ENCODE measurements at regions not wholly inside any gene's neighbourhood (a gene's known extent, or its start where the extent isn't known, plus 50 kb on each side); places are given as distances from the start of the nearest gene placed in this dataset.
"Not testable (repeated sequence)": the region's sequence is repeated elsewhere in the genome, so short reads cannot be mapped to it uniquely, and the experiment has no call there.

GRCh38 chrX:13955975-13956374 lies 73.7 kb downstream of the GEMIN8 start:
- H3K36me3 Mint-ChIP-seq (ENCODE audit: low read depth): no peaks in the 10 kb centered on the region
- H3K27me3 Mint-ChIP-seq (ENCODE audit: low read depth): no peaks in the 10 kb centered on the region
- H3K4me3 Mint-ChIP-seq (ENCODE audit: low read depth): no peak overlapping the region
- H3K4me1 Mint-ChIP-seq (ENCODE audit: low read depth): peaks cover 8% of the 10 kb centered on the region
- intact Hi-C loops (cut with micrococcal nuclease): no loop called here
- H3K27ac Mint-ChIP-seq: no peak overlapping the region
- no peaks in the 10 kb centered on the region for H3K9me3 Mint-ChIP-seq
- DNase-seq (ENCODE audit: low spot score): no peak

GRCh38 chrX:13955095-13955647 lies 74.5 kb downstream of the GEMIN8 start:
- no peak overlapping the region for H3K27ac Mint-ChIP-seq
- no peaks in the 10 kb centered on the region for H3K9me3 Mint-ChIP-seq
- no peak overlapping the region for H3K4me3 Mint-ChIP-seq (ENCODE audit: low read depth)
- DNase-seq (ENCODE audit: low spot score): no peak
- intact Hi-C loops (cut with micrococcal nuclease): no loop called here
- H3K4me1 Mint-ChIP-seq (ENCODE audit: low read depth): peaks cover 8% of the 10 kb centered on the region
- H3K27me3 Mint-ChIP-seq (ENCODE audit: low read depth): no peaks in the 10 kb centered on the region
- H3K36me3 Mint-ChIP-seq (ENCODE audit: low read depth): no peaks in the 10 kb centered on the region

DNA sequence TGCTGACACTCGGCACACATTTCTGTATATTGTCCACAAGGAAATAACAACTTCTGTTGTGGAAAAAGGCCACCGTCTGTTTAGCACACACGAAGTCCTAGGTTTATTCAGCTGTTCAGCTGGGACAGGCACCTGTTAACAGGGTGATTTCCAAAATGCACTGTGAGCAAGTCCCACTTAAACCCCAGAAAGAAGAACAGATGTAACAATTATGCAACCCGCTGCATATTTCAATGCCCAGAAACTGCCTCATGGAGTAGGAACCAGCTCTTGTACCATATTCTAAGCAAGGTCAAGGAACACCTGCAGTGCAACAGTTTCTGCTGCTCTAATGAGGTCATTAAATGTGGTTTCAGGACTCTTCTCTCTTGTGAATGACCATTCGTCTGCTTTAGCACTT lies 77.1 kb downstream of the GEMIN8 start:
- no peak for DNase-seq (ENCODE audit: low spot score)
- peaks cover 2% of the 10 kb centered on the region for H3K4me1 Mint-ChIP-seq (ENCODE audit: low read depth)
- intact Hi-C loops (cut with micrococcal nuclease): no loop called here
- no peaks in the 10 kb centered on the region for H3K36me3 Mint-ChIP-seq (ENCODE audit: low read depth)
- no peaks in the 10 kb centered on the region for H3K9me3 Mint-ChIP-seq
- no peak overlapping the region for H3K27ac Mint-ChIP-seq
- H3K27me3 Mint-ChIP-seq (ENCODE audit: low read depth): no peaks in the 10 kb centered on the region
- no peak overlapping the region for H3K4me3 Mint-ChIP-seq (ENCODE audit: low read depth)

DNA sequence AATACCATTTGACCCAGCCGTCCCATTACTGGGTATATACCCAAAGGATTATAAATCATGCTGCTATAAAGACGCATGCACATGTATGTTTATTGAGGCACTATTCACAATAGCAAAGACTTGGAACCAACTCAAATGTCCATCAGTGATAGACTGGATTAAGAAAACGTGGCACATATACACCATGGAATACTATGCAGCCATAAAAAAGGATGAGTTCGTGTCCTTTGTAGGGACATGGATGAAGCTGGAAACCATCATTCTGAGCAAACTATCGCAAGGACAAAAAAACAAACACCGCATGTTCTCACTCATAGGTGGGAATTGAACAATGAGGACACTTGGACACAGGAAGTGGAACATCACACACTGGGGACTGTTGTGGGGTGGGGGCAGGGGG lies 83.5 kb downstream of the GEMIN8 start:
- H3K36me3 Mint-ChIP-seq (ENCODE audit: low read depth); intact Hi-C loops (cut with micrococcal nuclease): not testable (repeated sequence)

GRCh38 chrX:13945787-13946186 lies 83.9 kb downstream of the GEMIN8 start:
- H3K9me3 Mint-ChIP-seq; DNase-seq (ENCODE audit: low spot score); H3K36me3 Mint-ChIP-seq (ENCODE audit: low read depth); intact Hi-C loops (cut with micrococcal nuclease); H3K27me3 Mint-ChIP-seq (ENCODE audit: low read depth); H3K4me3 Mint-ChIP-seq (ENCODE audit: low read depth); H3K4me1 Mint-ChIP-seq (ENCODE audit: low read depth); H3K27ac Mint-ChIP-seq: not testable (repeated sequence)

More for the DNA sequence above, 83.5 kb downstream of the GEMIN8 start:
- not testable (repeated sequence) for H3K27ac Mint-ChIP-seq; DNase-seq (ENCODE audit: low spot score); H3K9me3 Mint-ChIP-seq; H3K4me1 Mint-ChIP-seq (ENCODE audit: low read depth); H3K4me3 Mint-ChIP-seq (ENCODE audit: low read depth); H3K27me3 Mint-ChIP-seq (ENCODE audit: low read depth)

DNA sequence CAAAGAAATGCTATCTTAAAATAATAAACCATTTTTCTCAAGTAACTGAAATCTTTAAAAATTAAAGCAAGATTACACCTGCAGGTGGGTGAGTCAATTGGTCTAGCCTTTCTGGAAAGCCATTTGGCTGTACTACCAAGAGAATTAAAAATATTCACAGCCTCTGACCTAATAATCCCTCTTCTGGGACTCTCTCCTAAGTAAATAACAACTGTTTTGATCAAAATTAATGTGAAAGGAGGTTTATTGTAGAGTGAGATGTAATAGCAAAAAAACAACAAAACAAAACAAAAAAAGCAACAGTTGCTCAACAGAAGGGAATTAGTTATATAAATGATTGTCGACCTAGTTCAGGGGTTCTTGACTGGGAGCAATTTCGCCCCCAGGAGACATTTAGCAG lies 89.0 kb downstream of the GEMIN8 start:
- Mint-ChIP-seq H3K9me3 (no peaks in the 10 kb centered on the region), H3K36me3 (ENCODE audit: low read depth) (no peaks in the 10 kb centered on the region), H3K4me1 (ENCODE audit: low read depth) (no peaks in the 10 kb centered on the region), H3K27ac (no peak overlapping the region), H3K27me3 (ENCODE audit: low read depth) (peaks cover 31% of the 10 kb centered on the region), H3K4me3 (ENCODE audit: low read depth) (no peak overlapping the region)
- DNase-seq (ENCODE audit: low spot score): no peak
- intact Hi-C loops (cut with micrococcal nuclease): no loop called here

DNA sequence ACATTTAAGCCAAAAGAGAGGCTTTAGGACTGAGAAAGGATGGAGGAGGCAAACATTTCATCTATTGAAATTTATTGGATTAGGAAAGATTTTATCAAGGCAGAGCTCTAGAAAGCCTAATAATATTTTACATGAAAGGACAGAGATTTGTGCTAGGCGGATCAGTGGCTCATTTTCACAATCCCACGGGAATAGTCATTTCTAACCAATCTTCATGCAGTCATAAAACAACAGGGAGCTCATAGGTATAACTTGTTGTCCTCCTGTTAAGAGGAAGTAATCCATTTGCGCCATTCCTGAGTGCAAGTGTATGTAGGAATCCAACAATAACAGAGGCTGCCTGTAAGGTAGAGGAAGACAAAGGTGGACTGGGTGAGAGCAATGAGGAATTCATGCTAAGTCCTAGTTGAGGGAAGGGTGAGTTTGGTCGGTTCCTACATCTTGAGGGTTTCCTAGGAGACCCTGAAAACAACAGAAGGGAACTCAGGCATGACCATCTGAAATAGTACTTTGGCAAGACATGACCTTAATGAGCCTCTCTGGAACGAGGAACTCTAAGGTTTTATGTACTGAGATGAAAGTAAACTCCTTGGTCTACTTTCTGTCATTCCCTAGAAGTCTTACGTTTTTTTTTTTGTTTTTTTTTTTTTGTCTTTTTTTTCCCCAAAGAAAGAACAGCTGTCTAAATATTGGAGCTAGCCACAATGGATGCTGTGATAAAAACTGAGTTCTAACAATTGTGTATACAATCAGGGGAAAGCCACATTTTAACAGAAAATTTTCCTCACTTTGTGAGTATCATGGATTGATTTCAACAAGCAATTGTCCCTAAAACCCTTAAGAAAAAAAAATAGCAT lies 89.7 kb downstream of the GEMIN8 start:
- Mint-ChIP-seq H3K27me3 (ENCODE audit: low read depth) (peaks cover 32% of the 10 kb centered on the region), H3K4me3 (ENCODE audit: low read depth) (no peak overlapping the region), H3K36me3 (ENCODE audit: low read depth) (no peaks in the 10 kb centered on the region), H3K9me3 (no peaks in the 10 kb centered on the region), H3K4me1 (ENCODE audit: low read depth) (no peaks in the 10 kb centered on the region), H3K27ac (no peak overlapping the region)
- intact Hi-C loops (cut with micrococcal nuclease): no loop called here
- DNase-seq (ENCODE audit: low spot score): no peak

GRCh38 chrX:13938829-13939530 lies 90.7 kb downstream of the GEMIN8 start:
- intact Hi-C loops (cut with micrococcal nuclease): no loop called here
- H3K36me3 Mint-ChIP-seq (ENCODE audit: low read depth): no peaks in the 10 kb centered on the region
- H3K4me1 Mint-ChIP-seq (ENCODE audit: low read depth): no peaks in the 10 kb centered on the region
- peaks cover 35% of the 10 kb centered on the region for H3K27me3 Mint-ChIP-seq (ENCODE audit: low read depth)
- H3K9me3 Mint-ChIP-seq: no peaks in the 10 kb centered on the region
- H3K4me3 Mint-ChIP-seq (ENCODE audit: low read depth): no peak overlapping the region
- DNase-seq (ENCODE audit: low spot score): no peak
- H3K27ac Mint-ChIP-seq: no peak overlapping the region

DNA sequence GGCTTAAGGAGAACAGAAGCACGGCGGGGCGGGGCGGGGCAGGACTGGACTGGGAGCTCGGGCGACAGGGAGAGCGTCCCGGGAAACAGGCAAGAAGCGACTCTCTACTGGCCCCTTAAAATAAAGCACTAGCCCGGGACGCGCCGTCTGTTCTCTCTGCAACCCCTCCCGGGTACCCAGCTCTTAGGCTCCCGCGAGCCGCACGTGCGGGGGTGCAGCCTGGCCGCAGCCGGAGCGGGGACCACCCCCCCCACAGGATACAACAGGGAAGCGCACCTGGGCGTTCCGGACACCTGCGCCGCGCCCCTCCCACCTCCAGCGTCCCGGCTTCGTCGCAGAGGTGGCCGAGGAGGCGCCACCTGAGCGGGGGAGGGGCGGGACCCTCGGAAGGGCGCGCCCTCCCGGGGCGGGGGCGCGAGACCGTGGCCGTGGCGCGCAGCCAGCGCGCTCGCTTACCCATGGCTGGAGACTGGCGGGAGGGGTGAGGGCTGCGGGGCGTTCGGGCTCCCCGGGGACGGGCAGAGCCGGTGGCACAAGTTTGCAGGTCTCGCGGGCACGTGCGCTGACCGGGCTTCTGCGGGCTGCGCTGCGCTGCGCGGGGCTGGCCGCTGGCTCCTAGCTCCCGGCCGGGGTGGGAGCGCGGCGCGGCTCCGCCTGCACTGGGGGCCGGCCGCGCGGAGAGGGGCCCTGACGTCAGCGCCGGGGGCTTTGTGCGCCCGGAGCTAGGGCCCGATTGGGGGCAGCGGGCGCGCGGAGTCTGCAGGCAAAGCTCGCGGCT lies 91.5 kb downstream of the GEMIN8 start:
- DNase-seq (ENCODE audit: low spot score): no peak
- Mint-ChIP-seq H3K36me3 (ENCODE audit: low read depth) (no peaks in the 10 kb centered on the region), H3K27ac (no peak overlapping the region), H3K27me3 (ENCODE audit: low read depth) (peaks cover 35% of the 10 kb centered on the region), H3K4me3 (ENCODE audit: low read depth) (no peak overlapping the region), H3K9me3 (no peaks in the 10 kb centered on the region), H3K4me1 (ENCODE audit: low read depth) (no peaks in the 10 kb centered on the region)
- intact Hi-C loops (cut with micrococcal nuclease): no loop called here

- no peak for DNase-seq (ENCODE audit: low spot score)
- intact Hi-C loops (cut with micrococcal nuclease): no loop called here
- Mint-ChIP-seq H3K27me3 (ENCODE audit: low read depth) (peaks cover 35% of the 10 kb centered on the region), H3K9me3 (no peaks in the 10 kb centered on the region), H3K4me1 (ENCODE audit: low read depth) (no peaks in the 10 kb centered on the region), H3K27ac (no peak overlapping the region), H3K4me3 (ENCODE audit: low read depth) (no peak overlapping the region), H3K36me3 (ENCODE audit: low read depth) (no peaks in the 10 kb centered on the region)
Measured at GRCh38 chrX:13937370-13938050, 92.2 kb downstream of the GEMIN8 start.

GRCh38 chrX:13936521-13937225 lies 93.0 kb downstream of the GEMIN8 start:
- Mint-ChIP-seq H3K9me3 (no peaks in the 10 kb centered on the region), H3K36me3 (ENCODE audit: low read depth) (no peaks in the 10 kb centered on the region), H3K27me3 (ENCODE audit: low read depth) (peaks cover 36% of the 10 kb centered on the region), H3K4me3 (ENCODE audit: low read depth) (no peak overlapping the region), H3K27ac (no peak overlapping the region), H3K4me1 (ENCODE audit: low read depth) (no peaks in the 10 kb centered on the region)
- no peak for DNase-seq (ENCODE audit: low spot score)
- intact Hi-C loops (cut with micrococcal nuclease): no loop called here

DNA sequence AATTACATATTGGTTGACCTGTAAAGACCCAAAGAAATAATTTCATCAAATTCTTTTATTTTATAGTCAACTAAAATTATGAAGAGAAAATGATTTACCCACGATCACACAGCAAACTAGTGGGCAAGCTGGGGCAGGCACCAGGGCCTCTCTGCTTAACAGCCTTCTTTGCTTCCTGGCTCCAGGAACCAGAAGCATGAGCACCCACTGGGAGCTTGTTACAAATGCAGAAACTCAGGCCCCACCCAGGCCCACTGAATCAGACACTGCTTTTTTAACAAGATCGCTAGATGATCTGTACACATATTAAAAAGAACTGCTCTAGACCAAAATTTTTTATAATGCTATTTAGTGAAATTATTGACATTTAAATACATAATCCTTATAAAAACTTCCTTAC lies 95.0 kb downstream of the GEMIN8 start:
- Mint-ChIP-seq H3K36me3 (ENCODE audit: low read depth) (no peaks in the 10 kb centered on the region), H3K27ac (no peak overlapping the region), H3K27me3 (ENCODE audit: low read depth) (peaks cover 29% of the 10 kb centered on the region), H3K4me1 (ENCODE audit: low read depth) (no peaks in the 10 kb centered on the region), H3K4me3 (ENCODE audit: low read depth) (no peak overlapping the region), H3K9me3 (no peaks in the 10 kb centered on the region)
- intact Hi-C loops (cut with micrococcal nuclease): no loop called here
- DNase-seq (ENCODE audit: low spot score): no peak
